ENCODE measurements at regions not wholly inside any gene's neighbourhood (a gene's known extent, or its start where the extent isn't known, plus 50 kb on each side); places are given as distances from the start of the nearest gene placed in this dataset.

GRCh38 chr12:83365317-83365716 is 678.6 kb downstream of the TMTC2 start:
- no peak for ATAC-seq
- ChIA-PET CTCF (interaction anchor here (1.2 kb wide), 1 partner anchor 140 kb away, joined by 3 read pairs; no protein-coding TSS in a partner anchor), POLR2A (no interaction called here)
- H3K9me3 ChIP-seq, result no peaks in the 10 kb centered on the region
- no peaks in the 10 kb centered on the region for H3K4me1 ChIP-seq
- H3K4me2 ChIP-seq, result no peak overlapping the region
- whole genome bisulfite sequencing (ENCODE audit: missing lambda C conversion rate), result 17% methylated on average over 5 of the region's 5 CpGs
- no peak for FAIRE-seq
- no peak overlapping the region for H3K4me3 ChIP-seq
- H3K27ac ChIP-seq, result no peak overlapping the region
- DNase-seq (ENCODE audit: low read depth in 1 of 2, low spot score in 1 of 2), result no peak
- TF ChIP-seq HEYL (CRISPR knock-in tag; IDR thresholded peaks at IDR 0.05) (no peak), CBX2 (IDR thresholded peaks at IDR 0.05; ENCODE audit: borderline replicate concordance, low read depth) (no peak), CBX8 (IDR thresholded peaks at IDR 0.05) (no peak), NR3C1 (IDR thresholded peaks at IDR 0.05) (no peak), EHMT2 (IDR thresholded peaks at IDR 0.05; ENCODE audit: low read depth) (no peak), HMGXB4 (CRISPR knock-in tag; IDR thresholded peaks at IDR 0.05; ENCODE audit: borderline replicate concordance) (no peak), MAFK (IDR thresholded peaks at IDR 0.05; ENCODE audit: partially characterized antibody) (no peak), ESRRA (IDR thresholded peaks at IDR 0.05; ENCODE audit: borderline replicate concordance, low read length) (no peak), JUN (IDR thresholded peaks at IDR 0.05) (no peak), HDAC2 (IDR thresholded peaks at IDR 0.05) (no peak)

GRCh38 chr12:83361475-83361874 is 674.8 kb downstream of the TMTC2 start:
- no peak for TF ChIP-seq POLR2AphosphoS2 (conservative IDR thresholded peaks at IDR 0.05; ENCODE audit: low read length)
- no peak for TF ChIP-seq CHD2 (IDR thresholded peaks at IDR 0.05; ENCODE audit: low read length, partially characterized antibody)
- no peak for TF ChIP-seq SREBF2 (IDR thresholded peaks at IDR 0.05)
- no peak for TF ChIP-seq NFE2L2 (conservative IDR thresholded peaks at IDR 0.05; ENCODE audit: low read length)
- no peak for TF ChIP-seq JUN (IDR thresholded peaks at IDR 0.05)
- no peak for TF ChIP-seq KDM1A (IDR thresholded peaks at IDR 0.05; ENCODE audit: low read depth)
- no peak for TF ChIP-seq HMGXB4 (CRISPR knock-in tag; IDR thresholded peaks at IDR 0.05; ENCODE audit: borderline replicate concordance)
- TF ChIP-seq MAFK (IDR thresholded peaks at IDR 0.05; ENCODE audit: partially characterized antibody), result no peak
- no peak for TF ChIP-seq PBX3 (IDR thresholded peaks at IDR 0.05)
- TF ChIP-seq PHF8 (IDR thresholded peaks at IDR 0.05; ENCODE audit: borderline replicate concordance, low read depth), result no peak
- Histone ChIP-seq H3K27ac (no peak overlapping the region), H3K4me1 (no peaks in the 10 kb centered on the region), H3K4me2 (no peak overlapping the region), H3K4me3 (no peak overlapping the region), H3K9me3 (no peaks in the 10 kb centered on the region)
- WGBS (ENCODE audit: missing lambda C conversion rate), result 28% methylated on average over 2 of the region's 2 CpGs
- FAIRE-seq, result no peak
- CTCF ChIA-PET, result no interaction called here
- POLR2A ChIA-PET, result no interaction called here
- DNase-seq (ENCODE audit: low read depth in 1 of 2, low spot score in 1 of 2), result no peak
- no peak for ATAC-seq

GRCh38 chr12:83361071-83361470 is 674.4 kb downstream of the TMTC2 start:
- no peak overlapping the region for H3K4me2 ChIP-seq
- DNase-seq (ENCODE audit: low read depth in 1 of 2, low spot score in 1 of 2), result no peak
- POLR2A ChIA-PET, result no interaction called here
- CTCF ChIA-PET, result no interaction called here
- no peaks in the 10 kb centered on the region for H3K9me3 ChIP-seq
- H3K4me3 ChIP-seq, result no peak overlapping the region
- H3K4me1 ChIP-seq, result no peaks in the 10 kb centered on the region
- no peak for FAIRE-seq
- no peak for ATAC-seq
- no peak overlapping the region for H3K27ac ChIP-seq
- TF ChIP-seq ATOH8 (CRISPR knock-in tag; IDR thresholded peaks at IDR 0.05; ENCODE audit: low read depth) (no peak), ZSCAN20 (CRISPR knock-in tag; IDR thresholded peaks at IDR 0.05) (no peak), POLR2AphosphoS2 (conservative IDR thresholded peaks at IDR 0.05; ENCODE audit: low read length) (no peak), SREBF2 (IDR thresholded peaks at IDR 0.05) (no peak), MAX (IDR thresholded peaks at IDR 0.05) (no peak), CHD4 (IDR thresholded peaks at IDR 0.05; ENCODE audit: borderline replicate concordance) (no peak), KDM5A (IDR thresholded peaks at IDR 0.05) (no peak), NPAS2 (CRISPR knock-in tag; IDR thresholded peaks at IDR 0.05; ENCODE audit: borderline replicate concordance) (no peak), RFX5 (IDR thresholded peaks at IDR 0.05) (no peak), HOXB5 (CRISPR knock-in tag; IDR thresholded peaks at IDR 0.05) (no peak), CHD2 (IDR thresholded peaks at IDR 0.05; ENCODE audit: low read length, partially characterized antibody) (no peak), FOXS1 (CRISPR knock-in tag; IDR thresholded peaks at IDR 0.05) (no peak), RNF2 (IDR thresholded peaks at IDR 0.05; ENCODE audit: borderline replicate concordance, low read depth) (no peak), PBX3 (IDR thresholded peaks at IDR 0.05) (no peak), TP53 (CRISPR knock-in tag; IDR thresholded peaks at IDR 0.05) (no peak), FOSB (CRISPR knock-in tag; IDR thresholded peaks at IDR 0.05) (no peak), KDM1A (IDR thresholded peaks at IDR 0.05; ENCODE audit: low read depth) (no peak)

All from A549 (cell line).